Immature natural killer cell (primary cell): ENCODE measurements at regions not wholly inside any gene's neighbourhood (a gene's known extent, or its start where the extent isn't known, plus 50 kb on each side); places are given as distances from the start of the nearest gene placed in this dataset.

ENCODE experiments used
- DNase-seq, 3 donors: peaks; one replicate each; pipeline ENCODE4 v3.0.0; 2022; ENCODE audit warnings: mixed read lengths in 1 of 3
- H3K27ac Mint-ChIP-seq, 6 donors: one replicate each; pipeline ENCODE4 v1.8.0; 2020; ENCODE audit warnings: mixed read lengths in 6 of 6, mild to moderate bottlenecking in 5 of 6, inconsistent platforms in 4 of 6, moderate library complexity in 3 of 6
- H3K27me3 Mint-ChIP-seq, 3 donors: one replicate each; pipeline ENCODE4 v1.8.0; 2020 to 2021; ENCODE audit warnings: low read depth in 3 of 3, mild to moderate bottlenecking in 3 of 3, mixed read lengths in 3 of 3, moderate library complexity in 3 of 3, inconsistent platforms in 1 of 3
- H3K36me3 Mint-ChIP-seq, 3 donors: one replicate each; pipeline ENCODE4 v1.8.0; 2020; ENCODE audit warnings: mixed read lengths in 3 of 3, inconsistent platforms in 2 of 3, mild to moderate bottlenecking in 2 of 3
- H3K4me1 Mint-ChIP-seq, 2 donors: one replicate each; pipeline ENCODE4 v1.8.0; 2020; ENCODE audit warnings: inconsistent platforms in 2 of 2, mild to moderate bottlenecking in 2 of 2, mixed read lengths in 2 of 2, moderate library complexity in 1 of 2
- H3K4me3 Mint-ChIP-seq, 5 donors: one replicate each; pipeline ENCODE4 v1.8.0; 2020; ENCODE audit warnings: mild to moderate bottlenecking in 5 of 5, mixed read lengths in 5 of 5, inconsistent platforms in 3 of 5, moderate library complexity in 3 of 5
- H3K9me3 Mint-ChIP-seq, 6 donors: one replicate each; pipeline ENCODE4 v1.8.0; 2020; ENCODE audit warnings: mild to moderate bottlenecking in 6 of 6, mixed read lengths in 6 of 6, inconsistent platforms in 4 of 6, moderate library complexity in 3 of 6

GRCh38 chr5:158317507-158317906 lies 458.6 kb upstream of the CLINT1 start:
- Mint-ChIP-seq H3K4me3 (no peak overlapping the region), H3K4me1 (no peaks in the 10 kb centered on the region), H3K27me3 (peaks cover 0 to 2% (median 2%) of the 10 kb centered on the region in 3 donors), H3K9me3 (no peaks in the 10 kb centered on the region), H3K36me3 (no peaks in the 10 kb centered on the region), H3K27ac (no peak overlapping the region)
- no peak for DNase-seq

- Mint-ChIP-seq H3K27ac (no peak overlapping the region), H3K4me1 (no peaks in the 10 kb centered on the region), H3K9me3 (no peaks in the 10 kb centered on the region), H3K36me3 (no peaks in the 10 kb centered on the region), H3K27me3 (peaks cover 0 to 6% (median 1%) of the 10 kb centered on the region in 3 donors), H3K4me3 (no peak overlapping the region)
- DNase-seq: no peak
Measured at GRCh38 chr5:158313733-158314464, 455.0 kb upstream of the CLINT1 start.

GRCh38 chr5:158313027-158313732 lies 454.2 kb upstream of the CLINT1 start:
- no peak overlapping the region for H3K27ac Mint-ChIP-seq
- H3K36me3 Mint-ChIP-seq: no peaks in the 10 kb centered on the region
- no peak overlapping the region for H3K4me3 Mint-ChIP-seq
- DNase-seq: no peak
- no peaks in the 10 kb centered on the region for H3K9me3 Mint-ChIP-seq
- no peaks in the 10 kb centered on the region for H3K4me1 Mint-ChIP-seq
- peaks cover 0 to 6% (median 1%) of the 10 kb centered on the region in 3 donors for H3K27me3 Mint-ChIP-seq

GRCh38 chr5:158309088-158309807 lies 450.3 kb upstream of the CLINT1 start:
- Mint-ChIP-seq H3K4me3 (no peak overlapping the region), H3K36me3 (no peaks in the 10 kb centered on the region), H3K9me3 (no peaks in the 10 kb centered on the region), H3K27me3 (peaks cover 0 to 10% (median 1%) of the 10 kb centered on the region in 3 donors), H3K4me1 (no peaks in the 10 kb centered on the region), H3K27ac (no peak overlapping the region)
- no peak for DNase-seq

- H3K27ac Mint-ChIP-seq: no peak overlapping the region
- no peaks in the 10 kb centered on the region for H3K4me1 Mint-ChIP-seq
- peaks cover 0 to 10% (median 0%) of the 10 kb centered on the region in 3 donors for H3K27me3 Mint-ChIP-seq
- no peak overlapping the region for H3K4me3 Mint-ChIP-seq
- H3K36me3 Mint-ChIP-seq: no peaks in the 10 kb centered on the region
- DNase-seq: no peak
- no peaks in the 10 kb centered on the region for H3K9me3 Mint-ChIP-seq
Measured at GRCh38 chr5:158308429-158309025, 449.6 kb upstream of the CLINT1 start.

GRCh38 chr5:158305861-158306260 lies 446.9 kb upstream of the CLINT1 start:
- H3K9me3 Mint-ChIP-seq: no peaks in the 10 kb centered on the region
- no peak overlapping the region for H3K4me3 Mint-ChIP-seq
- no peaks in the 10 kb centered on the region for H3K4me1 Mint-ChIP-seq
- no peak overlapping the region for H3K27ac Mint-ChIP-seq
- peaks cover 0 to 5% (median 0%) of the 10 kb centered on the region in 3 donors for H3K27me3 Mint-ChIP-seq
- no peaks in the 10 kb centered on the region for H3K36me3 Mint-ChIP-seq
- no peak for DNase-seq

- no peak for DNase-seq
- Mint-ChIP-seq H3K4me3 (no peak overlapping the region), H3K27ac (no peak overlapping the region), H3K27me3 (peaks cover 0 to 5% (median 0%) of the 10 kb centered on the region in 3 donors), H3K4me1 (no peaks in the 10 kb centered on the region), H3K36me3 (no peaks in the 10 kb centered on the region), H3K9me3 (no peaks in the 10 kb centered on the region)
Measured at GRCh38 chr5:158304607-158305006, 445.7 kb upstream of the CLINT1 start.

- Mint-ChIP-seq H3K27me3 (peaks cover 0 to 5% (median 0%) of the 10 kb centered on the region in 3 donors), H3K4me3 (no peak overlapping the region), H3K36me3 (no peaks in the 10 kb centered on the region), H3K27ac (no peak overlapping the region), H3K4me1 (no peaks in the 10 kb centered on the region), H3K9me3 (no peaks in the 10 kb centered on the region)
- no peak for DNase-seq
Measured at GRCh38 chr5:158303883-158304282, 444.9 kb upstream of the CLINT1 start.

- H3K9me3 Mint-ChIP-seq: no peaks in the 10 kb centered on the region
- no peaks in the 10 kb centered on the region for H3K36me3 Mint-ChIP-seq
- no peak for DNase-seq
- H3K4me1 Mint-ChIP-seq: no peaks in the 10 kb centered on the region
- H3K27ac Mint-ChIP-seq: no peak overlapping the region
- peaks cover 0 to 5% (median 0%) of the 10 kb centered on the region in 3 donors for H3K27me3 Mint-ChIP-seq
- H3K4me3 Mint-ChIP-seq: no peak overlapping the region
Measured at GRCh38 chr5:158303275-158303674, 444.3 kb upstream of the CLINT1 start.

GRCh38 chr5:158302029-158302428 lies 443.1 kb upstream of the CLINT1 start:
- no peak overlapping the region for H3K4me3 Mint-ChIP-seq
- H3K4me1 Mint-ChIP-seq: no peaks in the 10 kb centered on the region
- DNase-seq: no peak
- no peak overlapping the region for H3K27ac Mint-ChIP-seq
- H3K27me3 Mint-ChIP-seq: no peaks in the 10 kb centered on the region
- H3K9me3 Mint-ChIP-seq: peaks cover 0 to 3% (median 0%) of the 10 kb centered on the region in 6 donors
- H3K36me3 Mint-ChIP-seq: no peaks in the 10 kb centered on the region

- no peak overlapping the region for H3K4me3 Mint-ChIP-seq
- H3K9me3 Mint-ChIP-seq: peaks cover 0 to 11% (median 0%) of the 10 kb centered on the region in 6 donors
- H3K27ac Mint-ChIP-seq: no peak overlapping the region
- DNase-seq: no peak
- H3K27me3 Mint-ChIP-seq: no peaks in the 10 kb centered on the region
- no peaks in the 10 kb centered on the region for H3K36me3 Mint-ChIP-seq
- no peaks in the 10 kb centered on the region for H3K4me1 Mint-ChIP-seq
Measured at GRCh38 chr5:158301186-158301585, 442.2 kb upstream of the CLINT1 start.

GRCh38 chr5:158300256-158300655 lies 441.3 kb upstream of the CLINT1 start:
- Mint-ChIP-seq H3K36me3 (no peaks in the 10 kb centered on the region), H3K27ac (no peak overlapping the region), H3K27me3 (no peaks in the 10 kb centered on the region), H3K9me3 (peaks cover 0 to 12% (median 0%) of the 10 kb centered on the region in 6 donors), H3K4me3 (no peak overlapping the region), H3K4me1 (no peaks in the 10 kb centered on the region)
- no peak for DNase-seq

GRCh38 chr5:158297002-158297527 lies 438.1 kb upstream of the CLINT1 start:
- H3K27me3 Mint-ChIP-seq: no peaks in the 10 kb centered on the region
- H3K36me3 Mint-ChIP-seq: no peaks in the 10 kb centered on the region
- no peak overlapping the region for H3K27ac Mint-ChIP-seq
- no peak for DNase-seq
- H3K4me3 Mint-ChIP-seq: no peak overlapping the region
- no peaks in the 10 kb centered on the region for H3K4me1 Mint-ChIP-seq
- H3K9me3 Mint-ChIP-seq: peaks cover 0 to 12% (median 0%) of the 10 kb centered on the region in 6 donors
